Ovary (tissue), 7 donors: ENCODE measurements at regions not wholly inside any gene's neighbourhood (a gene's known extent, or its start where the extent isn't known, plus 50 kb on each side); places are given as distances from the start of the nearest gene placed in this dataset.

Source experiments
- DNase-seq, 5 donors: peaks; one replicate each; pipeline ENCODE4 v3.0.0-alpha.2; 2019 to 2020
- H3K27ac ChIP-seq, 2 donors: fragments of 200-600 bp; one replicate each; pipeline versions ENCODE4 v1.5.1 to v1.8.0; 2019 to 2022
- H3K27me3 ChIP-seq: fragments of 200-600 bp; one replicate; pipeline ENCODE4 v1.8.0; 2022
- H3K36me3 ChIP-seq: fragments of 200-600 bp; sonication (generic); one replicate; pipeline ENCODE4 v1.5.1; 2019
- H3K4me1 ChIP-seq: one replicate; pipeline ENCODE4 v1.8.1; 2013; ENCODE audit warnings: mild to moderate bottlenecking, moderate library complexity; ENCODE audit not compliant: insufficient read depth
- H3K4me3 ChIP-seq: fragments of 200-600 bp; sonication (generic); one replicate; pipeline ENCODE4 v1.5.1; 2017
- H3K9me3 ChIP-seq, 2 donors: fragments of 200-600 bp in 1 of 2; sonication (generic) in 1 of 2; one replicate each; pipeline versions ENCODE4 v1.5.1 to v1.8.1; 2013 to 2019; ENCODE audit warnings: mild to moderate bottlenecking in 1 of 2, moderate library complexity in 1 of 2
- EP300 ChIP-seq: sonication (generic); formaldehyde crosslinking; IDR thresholded peaks from one replicate; pipeline ENCODE4 v1.6.1; 2017; ENCODE audit warnings: antibody characterized with exemption
- POLR2A ChIP-seq: fragments of 450-650 bp; IDR thresholded peaks from one replicate; pipeline ENCODE4 v1.6.1; 2017; ENCODE audit warnings: antibody characterized with exemption, mild to moderate bottlenecking, moderate library complexity
- WGBS, 3 donors: extraction: QIAGEN DNeasy Blood & Tissue Kit in 1 of 3; methylation state at CpG; one replicate each; pipeline versions ENCODE4 v1.1.5 to v1.1.7; 2013 to 2017; 5-methylcytosine and 5-hydroxymethylcytosine counted together
- intact Hi-C, 4 donors: fragments of 100-400 bp; cut with DNase I; formaldehyde crosslinking; loops; one replicate each; pipeline versions ENCODE4 v1.11.0 to v1.15.1; 2022 to 2023
- TF ChIP-seq, protein P1 (sequence below), 3 donors: fragments of 450-650 bp in 2 of 3; fragments of 200-600 bp in 1 of 3; IDR thresholded peaks; one replicate each; pipeline versions ENCODE4 v1.5.1 to v1.8.0; 2016 to 2022; ENCODE audit warnings: antibody characterized with exemption in 3 of 3, mild to moderate bottlenecking in 1 of 3
- donor health status: DM: no; HTN: no; CAD: no; lungs with moderate emphysema.
- donor health status: DM: no; HTN: no; CAD: no.
- donor health status: Bipolar disorder and iron deficiency.
- donor health status: DM: no; HTN: no; CAD: no.
- donor health status: DM: yes; HTN: yes; CAD: no.

DNA sequence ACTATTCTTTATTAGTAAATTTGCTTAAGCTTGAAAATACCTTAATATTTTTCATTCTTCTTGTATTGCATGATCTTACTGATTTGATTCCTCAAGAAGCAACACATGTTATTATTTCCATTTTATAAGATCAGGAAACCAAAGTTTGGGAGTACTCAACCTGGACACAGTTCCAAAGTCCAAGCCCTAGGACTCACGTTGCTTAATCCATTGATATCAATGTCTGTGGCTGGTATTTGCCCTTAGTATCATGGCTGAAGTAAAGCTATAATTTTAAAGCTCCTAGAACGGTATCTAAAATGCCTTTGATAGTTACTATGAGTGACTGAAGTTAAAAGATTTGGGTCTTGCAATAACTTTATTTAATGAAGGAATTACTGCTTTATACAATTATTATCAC, 1045.3 kb downstream of the TUSC7 start:
- no peaks in the 10 kb centered on the region for H3K9me3 ChIP-seq
- H3K36me3 ChIP-seq, result no peaks in the 10 kb centered on the region
- H3K4me1 ChIP-seq, result no peaks in the 10 kb centered on the region
- intact Hi-C loops, result no loop called here
- H3K27me3 ChIP-seq, result no peaks in the 10 kb centered on the region
- 50 to 72% (median 61%) methylated on average over 2 of the region's 2 CpGs for WGBS, 3 donors
- no peak for TF ChIP-seq EP300
- TF ChIP-seq, protein P1, sequence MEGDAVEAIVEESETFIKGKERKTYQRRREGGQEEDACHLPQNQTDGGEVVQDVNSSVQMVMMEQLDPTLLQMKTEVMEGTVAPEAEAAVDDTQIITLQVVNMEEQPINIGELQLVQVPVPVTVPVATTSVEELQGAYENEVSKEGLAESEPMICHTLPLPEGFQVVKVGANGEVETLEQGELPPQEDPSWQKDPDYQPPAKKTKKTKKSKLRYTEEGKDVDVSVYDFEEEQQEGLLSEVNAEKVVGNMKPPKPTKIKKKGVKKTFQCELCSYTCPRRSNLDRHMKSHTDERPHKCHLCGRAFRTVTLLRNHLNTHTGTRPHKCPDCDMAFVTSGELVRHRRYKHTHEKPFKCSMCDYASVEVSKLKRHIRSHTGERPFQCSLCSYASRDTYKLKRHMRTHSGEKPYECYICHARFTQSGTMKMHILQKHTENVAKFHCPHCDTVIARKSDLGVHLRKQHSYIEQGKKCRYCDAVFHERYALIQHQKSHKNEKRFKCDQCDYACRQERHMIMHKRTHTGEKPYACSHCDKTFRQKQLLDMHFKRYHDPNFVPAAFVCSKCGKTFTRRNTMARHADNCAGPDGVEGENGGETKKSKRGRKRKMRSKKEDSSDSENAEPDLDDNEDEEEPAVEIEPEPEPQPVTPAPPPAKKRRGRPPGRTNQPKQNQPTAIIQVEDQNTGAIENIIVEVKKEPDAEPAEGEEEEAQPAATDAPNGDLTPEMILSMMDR (IDR thresholded peaks at IDR 0.05), result no peak
- no peak for TF ChIP-seq POLR2A
- H3K4me3 ChIP-seq, result no peak overlapping the region
- no peak overlapping the region for H3K27ac ChIP-seq
- no peak for DNase-seq

DNA sequence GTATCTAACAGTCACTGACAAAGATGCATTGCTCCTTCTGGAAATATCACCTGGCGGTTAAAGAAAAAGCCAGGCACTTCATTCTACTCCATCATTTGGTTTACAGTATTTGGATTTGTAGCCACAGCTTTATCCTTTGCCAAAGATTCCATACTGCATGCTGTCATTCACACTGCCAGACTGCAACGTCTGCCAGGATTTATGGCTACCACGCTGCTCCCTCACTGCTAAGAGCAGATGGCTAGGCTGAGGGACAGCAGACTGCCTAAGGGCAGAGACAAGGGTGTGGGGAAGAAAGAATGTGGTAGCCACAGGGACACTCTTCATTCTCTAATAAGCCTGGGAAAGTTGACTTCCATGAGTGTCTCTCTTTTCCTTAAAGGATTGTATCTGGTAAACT, 1047.0 kb downstream of the TUSC7 start:
- no peak for DNase-seq
- WGBS, 3 donors, result 41 to 63% (median 47%) methylated on average over 3 of the region's 3 CpGs
- Histone ChIP-seq H3K4me3 (no peak overlapping the region), H3K4me1 (no peaks in the 10 kb centered on the region), H3K27ac (no peak overlapping the region), H3K9me3 (no peaks in the 10 kb centered on the region), H3K36me3 (no peaks in the 10 kb centered on the region), H3K27me3 (no peaks in the 10 kb centered on the region)
- TF ChIP-seq, protein P1 (IDR thresholded peaks at IDR 0.05), result no peak
- no peak for TF ChIP-seq EP300
- no peak for TF ChIP-seq POLR2A
- intact Hi-C loops, result no loop called here

GRCh38 chr3:117761703-117762620, 1052.4 kb downstream of the TUSC7 start:
- no peaks in the 10 kb centered on the region for H3K9me3 ChIP-seq
- H3K27ac ChIP-seq, result no peak overlapping the region
- TF ChIP-seq POLR2A (no peak), EP300 (no peak)
- TF ChIP-seq, protein P1 (IDR thresholded peaks at IDR 0.05), result no peak
- intact Hi-C loops, result no loop called here
- no peak for DNase-seq
- WGBS, 3 donors, result 14 to 25% (median 19%) methylated on average over 4 of the region's 4 CpGs
- H3K4me3 ChIP-seq, result no peak overlapping the region
- H3K27me3 ChIP-seq, result no peaks in the 10 kb centered on the region
- H3K36me3 ChIP-seq, result no peaks in the 10 kb centered on the region
- peaks cover 2% of the 10 kb centered on the region for H3K4me1 ChIP-seq

GRCh38 chr3:117762621-117763037, 1053.0 kb downstream of the TUSC7 start:
- no peak for TF ChIP-seq EP300
- no peak for TF ChIP-seq POLR2A
- TF ChIP-seq, protein P1 (IDR thresholded peaks at IDR 0.05), result no peak
- intact Hi-C loops, result no loop called here
- Histone ChIP-seq H3K27ac (no peak overlapping the region), H3K9me3 (no peaks in the 10 kb centered on the region), H3K27me3 (no peaks in the 10 kb centered on the region), H3K4me3 (no peak overlapping the region), H3K4me1 (peaks cover 2% of the 10 kb centered on the region), H3K36me3 (no peaks in the 10 kb centered on the region)
- DNase-seq, result no peak
- WGBS, 3 donors, result 32 to 41% (median 32%) methylated on average over 3 of the region's 3 CpGs
